ENCODE measurements at regions not wholly inside any gene's neighbourhood (a gene's known extent, or its start where the extent isn't known, plus 50 kb on each side); places are given as distances from the start of the nearest gene placed in this dataset.

DNA sequence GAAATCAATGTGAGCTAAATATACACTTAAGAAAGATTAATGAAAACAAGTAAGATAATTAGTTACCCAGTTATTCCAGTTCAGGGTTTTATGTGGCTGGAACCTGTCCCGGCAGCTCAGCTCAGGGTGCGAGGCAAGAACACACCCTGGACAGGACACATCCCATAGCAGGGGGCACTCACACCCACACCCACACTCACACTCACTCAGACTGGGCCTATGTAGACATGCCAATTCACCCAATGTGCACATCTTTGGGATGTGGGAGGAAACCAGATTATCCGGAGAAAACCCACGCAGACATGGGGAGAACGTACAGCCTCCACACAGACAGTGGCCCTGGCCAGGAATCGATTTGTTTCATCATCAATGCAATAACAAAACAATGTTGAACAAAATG is 66.0 kb upstream of the TMCC3 start:
- no TSS peak for BruUV-seq (replicated peaks)
- DNase-seq (ENCODE audit: low read depth, low spot score) (no peak), ATAC-seq (no peak)
- H3K4me3 ChIP-seq (ENCODE audit: low read depth in 2 of 2, low read length in 2 of 2): no peak overlapping the region
- no peaks in the 10 kb centered on the region for H3K36me3 ChIP-seq (ENCODE audit: control insufficient read depth, insufficient read depth, low read length)
- ChIA-PET POLR2A (interaction anchor here (0.7 kb wide), 1 partner anchor 229 kb away, joined by 6 read pairs; no protein-coding TSS in a partner anchor), CTCF (no interaction called here)
- no peak overlapping the region for H3K27ac ChIP-seq (ENCODE audit: low read length)
- H3K9me3 ChIP-seq (ENCODE audit: control insufficient read depth, insufficient read depth, low read depth, low read length): no peaks in the 10 kb centered on the region
- peaks cover 6% of the 10 kb centered on the region for H3K27me3 ChIP-seq (ENCODE audit: control insufficient read depth, insufficient read depth, low read length)
- intact Hi-C loops (cut with micrococcal nuclease; ENCODE audit: unreplicated experiment) (no loop called here), in situ Hi-C loops (cut with HindIII; ENCODE audit: low pct_unique_long_range_greater_than_20kb, low sequenced_read_pairs) (no loop called here)
- no peaks in the 10 kb centered on the region for H3K4me1 ChIP-seq (ENCODE audit: control insufficient read depth, insufficient read depth, low read length)
- TF ChIP-seq POLR2AphosphoS5 (IDR thresholded peaks at IDR 0.05; ENCODE audit: low read depth, low read length) (no peak), SIN3A (IDR thresholded peaks at IDR 0.05; ENCODE audit: borderline replicate concordance, insufficient read depth, low read depth, low read length) (no peak), TCF7L2 (IDR thresholded peaks at IDR 0.05; ENCODE audit: low read depth, low read length) (no peak)
- TF ChIP-seq, protein P1, sequence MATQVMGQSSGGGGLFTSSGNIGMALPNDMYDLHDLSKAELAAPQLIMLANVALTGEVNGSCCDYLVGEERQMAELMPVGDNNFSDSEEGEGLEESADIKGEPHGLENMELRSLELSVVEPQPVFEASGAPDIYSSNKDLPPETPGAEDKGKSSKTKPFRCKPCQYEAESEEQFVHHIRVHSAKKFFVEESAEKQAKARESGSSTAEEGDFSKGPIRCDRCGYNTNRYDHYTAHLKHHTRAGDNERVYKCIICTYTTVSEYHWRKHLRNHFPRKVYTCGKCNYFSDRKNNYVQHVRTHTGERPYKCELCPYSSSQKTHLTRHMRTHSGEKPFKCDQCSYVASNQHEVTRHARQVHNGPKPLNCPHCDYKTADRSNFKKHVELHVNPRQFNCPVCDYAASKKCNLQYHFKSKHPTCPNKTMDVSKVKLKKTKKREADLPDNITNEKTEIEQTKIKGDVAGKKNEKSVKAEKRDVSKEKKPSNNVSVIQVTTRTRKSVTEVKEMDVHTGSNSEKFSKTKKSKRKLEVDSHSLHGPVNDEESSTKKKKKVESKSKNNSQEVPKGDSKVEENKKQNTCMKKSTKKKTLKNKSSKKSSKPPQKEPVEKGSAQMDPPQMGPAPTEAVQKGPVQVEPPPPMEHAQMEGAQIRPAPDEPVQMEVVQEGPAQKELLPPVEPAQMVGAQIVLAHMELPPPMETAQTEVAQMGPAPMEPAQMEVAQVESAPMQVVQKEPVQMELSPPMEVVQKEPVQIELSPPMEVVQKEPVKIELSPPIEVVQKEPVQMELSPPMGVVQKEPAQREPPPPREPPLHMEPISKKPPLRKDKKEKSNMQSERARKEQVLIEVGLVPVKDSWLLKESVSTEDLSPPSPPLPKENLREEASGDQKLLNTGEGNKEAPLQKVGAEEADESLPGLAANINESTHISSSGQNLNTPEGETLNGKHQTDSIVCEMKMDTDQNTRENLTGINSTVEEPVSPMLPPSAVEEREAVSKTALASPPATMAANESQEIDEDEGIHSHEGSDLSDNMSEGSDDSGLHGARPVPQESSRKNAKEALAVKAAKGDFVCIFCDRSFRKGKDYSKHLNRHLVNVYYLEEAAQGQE (IDR thresholded peaks at IDR 0.05; ENCODE audit: insufficient read depth in 1 of 2, low read depth in 2 of 2, low read length in 1 of 2): no peak
- TF ChIP-seq, protein P2, sequence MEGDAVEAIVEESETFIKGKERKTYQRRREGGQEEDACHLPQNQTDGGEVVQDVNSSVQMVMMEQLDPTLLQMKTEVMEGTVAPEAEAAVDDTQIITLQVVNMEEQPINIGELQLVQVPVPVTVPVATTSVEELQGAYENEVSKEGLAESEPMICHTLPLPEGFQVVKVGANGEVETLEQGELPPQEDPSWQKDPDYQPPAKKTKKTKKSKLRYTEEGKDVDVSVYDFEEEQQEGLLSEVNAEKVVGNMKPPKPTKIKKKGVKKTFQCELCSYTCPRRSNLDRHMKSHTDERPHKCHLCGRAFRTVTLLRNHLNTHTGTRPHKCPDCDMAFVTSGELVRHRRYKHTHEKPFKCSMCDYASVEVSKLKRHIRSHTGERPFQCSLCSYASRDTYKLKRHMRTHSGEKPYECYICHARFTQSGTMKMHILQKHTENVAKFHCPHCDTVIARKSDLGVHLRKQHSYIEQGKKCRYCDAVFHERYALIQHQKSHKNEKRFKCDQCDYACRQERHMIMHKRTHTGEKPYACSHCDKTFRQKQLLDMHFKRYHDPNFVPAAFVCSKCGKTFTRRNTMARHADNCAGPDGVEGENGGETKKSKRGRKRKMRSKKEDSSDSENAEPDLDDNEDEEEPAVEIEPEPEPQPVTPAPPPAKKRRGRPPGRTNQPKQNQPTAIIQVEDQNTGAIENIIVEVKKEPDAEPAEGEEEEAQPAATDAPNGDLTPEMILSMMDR (IDR thresholded peaks at IDR 0.05): no peak

DNA sequence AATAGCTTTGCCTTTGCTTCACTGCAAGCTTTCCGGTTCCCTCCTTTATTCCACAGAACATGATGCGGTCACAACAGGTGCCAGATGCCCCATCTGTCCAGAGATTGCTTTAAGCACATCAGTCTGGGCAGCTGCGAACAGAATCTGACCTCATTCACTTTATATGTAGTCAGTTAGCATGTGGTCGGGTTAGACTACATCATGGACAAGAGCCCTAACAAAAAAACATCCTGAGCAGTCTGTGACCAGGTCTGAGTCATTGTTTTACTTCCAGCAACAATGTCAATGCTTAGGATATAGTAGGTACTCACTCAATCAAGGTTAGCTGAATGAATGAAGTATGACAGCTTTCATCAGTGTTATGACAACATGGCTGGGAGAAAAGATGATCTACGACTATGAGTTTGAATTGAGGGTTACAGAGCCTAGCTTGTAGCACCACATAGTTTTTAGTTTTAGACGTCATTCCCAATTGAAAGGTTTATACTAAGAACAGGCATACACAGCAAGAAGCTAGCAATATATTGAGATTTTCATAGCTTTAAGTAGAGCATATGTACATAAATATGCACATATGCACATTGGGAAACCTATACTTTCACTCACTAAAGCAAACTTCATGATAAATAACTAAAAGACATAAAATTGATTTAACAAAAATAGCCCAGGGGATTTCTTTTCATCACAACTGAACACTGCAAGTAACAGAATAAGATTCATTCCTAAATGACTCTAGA is 64.2 kb upstream of the TMCC3 start:
- DNase-seq (ENCODE audit: low read depth, low spot score) (no peak), ATAC-seq (no peak)
- Histone ChIP-seq H3K27ac (ENCODE audit: low read length) (no peak overlapping the region), H3K4me1 (ENCODE audit: control insufficient read depth, insufficient read depth, low read length) (no peaks in the 10 kb centered on the region), H3K27me3 (ENCODE audit: control insufficient read depth, insufficient read depth, low read length) (peaks cover 6% of the 10 kb centered on the region), H3K36me3 (ENCODE audit: control insufficient read depth, insufficient read depth, low read length) (no peaks in the 10 kb centered on the region), H3K9me3 (ENCODE audit: control insufficient read depth, insufficient read depth, low read depth, low read length) (no peaks in the 10 kb centered on the region), H3K4me3 (ENCODE audit: low read depth in 2 of 2, low read length in 2 of 2) (no peak overlapping the region)
- POLR2A ChIA-PET: no interaction called here
- CTCF ChIA-PET: no interaction called here
- BruUV-seq (replicated peaks): no TSS peak
- TF ChIP-seq POLR2AphosphoS5 (IDR thresholded peaks at IDR 0.05; ENCODE audit: low read depth, low read length): no peak
- TF ChIP-seq, protein P1 (IDR thresholded peaks at IDR 0.05; ENCODE audit: insufficient read depth in 1 of 2, low read depth in 2 of 2, low read length in 1 of 2): no peak
- TF ChIP-seq SIN3A (IDR thresholded peaks at IDR 0.05; ENCODE audit: borderline replicate concordance, insufficient read depth, low read depth, low read length): no peak
- TF ChIP-seq, protein P2 (IDR thresholded peaks at IDR 0.05): no peak
- no peak for TF ChIP-seq TCF7L2 (IDR thresholded peaks at IDR 0.05; ENCODE audit: low read depth, low read length)
- intact Hi-C loops (cut with micrococcal nuclease; ENCODE audit: unreplicated experiment) (no loop called here), in situ Hi-C loops (cut with HindIII; ENCODE audit: low pct_unique_long_range_greater_than_20kb, low sequenced_read_pairs) (no loop called here)

Measured in Panc1 (cell line).